ENCODE measurements at regions not wholly inside any gene's neighbourhood (a gene's known extent, or its start where the extent isn't known, plus 50 kb on each side); places are given as distances from the start of the nearest gene placed in this dataset.

DNA sequence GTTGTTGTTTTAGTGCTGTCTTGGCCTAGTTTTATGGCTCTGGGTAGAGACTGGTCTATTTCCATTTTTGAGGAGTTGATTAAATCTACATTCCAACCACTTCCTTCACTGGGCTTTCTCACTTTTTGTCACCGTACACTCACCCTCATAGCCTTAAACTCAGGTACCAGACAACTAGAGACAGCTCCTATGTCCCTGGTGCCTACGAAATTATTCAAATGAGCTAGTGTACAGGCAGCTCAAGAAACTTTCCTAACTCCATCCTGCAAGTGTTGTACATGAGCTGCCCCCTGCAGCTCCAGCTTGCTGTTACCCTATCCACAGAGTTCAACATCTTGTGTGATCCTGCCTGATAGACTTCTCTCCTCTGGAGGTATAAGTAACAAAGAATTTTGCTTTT is 704.8 kb upstream of the RGS18 start:
- no peak overlapping the region for H3K4me3 ChIP-seq (ENCODE audit: low read depth in 1 of 2, low read length in 1 of 2)
- no peaks in the 10 kb centered on the region for H3K36me3 ChIP-seq
- H3K9me3 ChIP-seq, result no peaks in the 10 kb centered on the region
- H3K27ac ChIP-seq, result no peak overlapping the region
- H3K4me1 ChIP-seq (ENCODE audit: control insufficient read depth in 1 of 2, insufficient read depth in 1 of 2, low read depth in 1 of 2, low read length in 1 of 2), result no peaks in the 10 kb centered on the region
- H3K27me3 ChIP-seq, result no peaks in the 10 kb centered on the region
- TF ChIP-seq, protein P1, sequence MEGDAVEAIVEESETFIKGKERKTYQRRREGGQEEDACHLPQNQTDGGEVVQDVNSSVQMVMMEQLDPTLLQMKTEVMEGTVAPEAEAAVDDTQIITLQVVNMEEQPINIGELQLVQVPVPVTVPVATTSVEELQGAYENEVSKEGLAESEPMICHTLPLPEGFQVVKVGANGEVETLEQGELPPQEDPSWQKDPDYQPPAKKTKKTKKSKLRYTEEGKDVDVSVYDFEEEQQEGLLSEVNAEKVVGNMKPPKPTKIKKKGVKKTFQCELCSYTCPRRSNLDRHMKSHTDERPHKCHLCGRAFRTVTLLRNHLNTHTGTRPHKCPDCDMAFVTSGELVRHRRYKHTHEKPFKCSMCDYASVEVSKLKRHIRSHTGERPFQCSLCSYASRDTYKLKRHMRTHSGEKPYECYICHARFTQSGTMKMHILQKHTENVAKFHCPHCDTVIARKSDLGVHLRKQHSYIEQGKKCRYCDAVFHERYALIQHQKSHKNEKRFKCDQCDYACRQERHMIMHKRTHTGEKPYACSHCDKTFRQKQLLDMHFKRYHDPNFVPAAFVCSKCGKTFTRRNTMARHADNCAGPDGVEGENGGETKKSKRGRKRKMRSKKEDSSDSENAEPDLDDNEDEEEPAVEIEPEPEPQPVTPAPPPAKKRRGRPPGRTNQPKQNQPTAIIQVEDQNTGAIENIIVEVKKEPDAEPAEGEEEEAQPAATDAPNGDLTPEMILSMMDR (IDR thresholded peaks at IDR 0.05), result no peak

DNA sequence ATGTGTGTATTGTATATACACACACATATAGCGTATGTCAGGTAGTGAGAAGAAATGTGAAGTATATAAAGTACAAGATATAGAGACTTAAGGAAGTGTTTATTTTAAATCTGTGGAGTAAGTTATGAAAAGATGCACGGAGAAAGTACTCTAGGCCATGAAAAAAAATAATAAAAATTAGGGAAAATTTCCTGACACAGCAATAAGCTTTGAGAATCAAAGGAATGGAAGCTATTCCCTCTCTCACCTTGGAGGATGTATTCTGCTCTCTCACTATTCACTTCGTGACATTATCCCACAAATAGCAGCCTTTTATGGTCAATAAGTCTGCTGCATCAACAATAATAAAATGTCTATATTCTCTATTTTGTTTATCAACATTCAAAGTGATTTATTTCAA is 700.4 kb upstream of the RGS18 start:
- H3K36me3 ChIP-seq, result no peaks in the 10 kb centered on the region
- no peaks in the 10 kb centered on the region for H3K4me1 ChIP-seq (ENCODE audit: control insufficient read depth in 1 of 2, insufficient read depth in 1 of 2, low read depth in 1 of 2, low read length in 1 of 2)
- no peaks in the 10 kb centered on the region for H3K27me3 ChIP-seq
- TF ChIP-seq, protein P1 (IDR thresholded peaks at IDR 0.05), result no peak
- no peaks in the 10 kb centered on the region for H3K9me3 ChIP-seq
- H3K27ac ChIP-seq, result no peak overlapping the region
- no peak overlapping the region for H3K4me3 ChIP-seq (ENCODE audit: low read depth in 1 of 2, low read length in 1 of 2)

DNA sequence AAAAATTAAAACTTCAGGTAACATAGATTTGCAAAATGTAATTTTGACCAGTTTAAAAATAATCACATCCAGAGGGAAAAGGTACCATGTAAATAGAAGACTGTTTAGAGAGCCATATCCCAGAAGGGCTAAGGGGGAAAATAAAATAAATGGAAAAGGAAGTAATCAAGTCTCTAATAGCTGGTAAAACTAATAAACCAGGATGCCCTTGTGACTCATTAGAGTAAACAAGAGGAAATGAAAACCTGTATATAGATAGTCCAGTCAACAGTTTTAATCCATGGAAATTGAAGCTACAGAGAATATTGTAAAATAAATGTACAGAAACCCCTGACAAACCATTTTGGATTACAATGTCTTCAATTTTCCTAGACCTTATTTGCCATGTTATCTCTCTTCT is 698.0 kb upstream of the RGS18 start:
- H3K36me3 ChIP-seq, result no peaks in the 10 kb centered on the region
- no peak overlapping the region for H3K4me3 ChIP-seq (ENCODE audit: low read depth in 1 of 2, low read length in 1 of 2)
- no peaks in the 10 kb centered on the region for H3K4me1 ChIP-seq (ENCODE audit: control insufficient read depth in 1 of 2, insufficient read depth in 1 of 2, low read depth in 1 of 2, low read length in 1 of 2)
- no peaks in the 10 kb centered on the region for H3K27me3 ChIP-seq
- H3K27ac ChIP-seq, result no peak overlapping the region
- H3K9me3 ChIP-seq, result no peaks in the 10 kb centered on the region
- TF ChIP-seq, protein P1 (IDR thresholded peaks at IDR 0.05), result no peak

DNA sequence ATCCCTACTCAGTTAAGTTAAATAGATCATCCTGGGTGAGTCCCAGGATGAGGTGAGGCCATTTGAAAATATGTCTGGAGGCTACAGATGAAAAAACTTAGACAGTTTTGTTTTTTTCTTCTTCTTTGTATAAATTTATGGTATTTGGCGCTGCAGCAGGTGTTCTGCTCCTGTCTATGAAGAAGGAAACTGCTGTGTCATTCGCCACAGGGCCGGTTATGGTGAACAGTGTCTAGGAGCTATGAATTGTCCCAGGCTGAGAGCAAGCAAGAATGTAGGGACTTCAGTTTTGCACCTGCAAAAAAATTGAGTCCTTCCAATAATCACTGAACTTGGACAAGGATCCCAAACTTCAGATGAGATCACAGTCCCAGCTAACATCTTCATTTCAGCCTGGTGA is 674.3 kb upstream of the RGS18 start:
- no peak overlapping the region for H3K4me3 ChIP-seq (ENCODE audit: low read depth in 1 of 2, low read length in 1 of 2)
- H3K4me1 ChIP-seq (ENCODE audit: control insufficient read depth in 1 of 2, insufficient read depth in 1 of 2, low read depth in 1 of 2, low read length in 1 of 2), result no peaks in the 10 kb centered on the region
- H3K27me3 ChIP-seq, result no peaks in the 10 kb centered on the region
- TF ChIP-seq, protein P1 (IDR thresholded peaks at IDR 0.05), result no peak
- no peak overlapping the region for H3K27ac ChIP-seq
- H3K36me3 ChIP-seq, result no peaks in the 10 kb centered on the region
- H3K9me3 ChIP-seq, result no peaks in the 10 kb centered on the region

DNA sequence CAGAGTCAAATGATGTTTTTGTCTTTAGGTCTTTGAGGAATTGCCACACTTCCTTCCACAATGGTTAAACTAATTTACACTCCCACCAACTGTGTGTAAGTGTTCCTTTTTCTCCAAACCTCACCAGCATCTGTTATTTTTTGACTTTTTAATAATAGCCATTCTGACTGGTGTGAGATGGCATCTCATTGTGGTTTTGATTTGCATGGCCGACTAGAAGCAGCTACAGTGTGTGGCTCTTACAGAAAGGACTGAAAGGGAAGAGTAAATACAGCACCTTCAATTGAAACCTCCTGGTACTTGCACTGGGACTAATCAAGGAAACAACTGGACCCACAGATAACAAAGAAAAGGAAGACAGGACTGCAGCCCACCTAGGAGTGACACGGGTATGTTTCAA is 668.0 kb upstream of the RGS18 start:
- H3K9me3 ChIP-seq, result no peaks in the 10 kb centered on the region
- TF ChIP-seq, protein P1 (IDR thresholded peaks at IDR 0.05), result no peak
- H3K4me3 ChIP-seq (ENCODE audit: low read depth in 1 of 2, low read length in 1 of 2), result no peak overlapping the region
- no peaks in the 10 kb centered on the region for H3K4me1 ChIP-seq (ENCODE audit: control insufficient read depth in 1 of 2, insufficient read depth in 1 of 2, low read depth in 1 of 2, low read length in 1 of 2)
- no peak overlapping the region for H3K27ac ChIP-seq
- no peaks in the 10 kb centered on the region for H3K27me3 ChIP-seq
- no peaks in the 10 kb centered on the region for H3K36me3 ChIP-seq

DNA sequence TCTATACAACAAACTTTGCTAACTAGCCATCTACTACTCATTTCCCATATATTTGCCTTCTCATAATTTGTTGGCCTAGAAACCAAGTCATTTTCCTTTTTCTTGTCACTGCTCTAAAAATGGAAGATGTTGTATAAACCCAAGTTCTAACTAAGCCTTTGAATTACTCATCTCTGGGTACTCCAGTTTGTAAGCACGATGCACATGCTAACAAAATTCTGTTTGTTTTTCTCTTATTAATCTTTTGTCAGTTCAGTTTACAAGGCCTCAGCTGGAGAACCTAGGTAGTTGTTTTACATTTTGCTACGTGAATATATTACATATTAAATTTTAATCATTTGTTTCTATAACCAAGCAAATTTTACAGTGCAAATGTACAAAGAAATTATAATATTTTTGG is 663.2 kb upstream of the RGS18 start:
- Histone ChIP-seq H3K9me3 (no peaks in the 10 kb centered on the region), H3K27ac (no peak overlapping the region), H3K4me3 (ENCODE audit: low read depth in 1 of 2, low read length in 1 of 2) (no peak overlapping the region), H3K27me3 (no peaks in the 10 kb centered on the region), H3K4me1 (ENCODE audit: control insufficient read depth in 1 of 2, insufficient read depth in 1 of 2, low read depth in 1 of 2, low read length in 1 of 2) (no peaks in the 10 kb centered on the region), H3K36me3 (no peaks in the 10 kb centered on the region)
- TF ChIP-seq, protein P1 (IDR thresholded peaks at IDR 0.05), result no peak

Data from neutrophil (primary cell).